GM19452 (cell line): ENCODE measurements at regions not wholly inside any gene's neighbourhood (a gene's known extent, or its start where the extent isn't known, plus 50 kb on each side); places are given as distances from the start of the nearest gene placed in this dataset.

Experiments used
- ATAC-seq: cut with Tn5 transposase; IDR thresholded peaks from one replicate; pipeline ENCODE4 v1.9.1; 2021; ENCODE audit not compliant: unreplicated experiment

- ATAC-seq = no peak
Measured at GRCh38 chr12:89946518-89947135, 238.0 kb upstream of the ATP2B1 start.

- no peak for ATAC-seq
Measured at GRCh38 chr12:89945123-89945522, 236.5 kb upstream of the ATP2B1 start.

DNA sequence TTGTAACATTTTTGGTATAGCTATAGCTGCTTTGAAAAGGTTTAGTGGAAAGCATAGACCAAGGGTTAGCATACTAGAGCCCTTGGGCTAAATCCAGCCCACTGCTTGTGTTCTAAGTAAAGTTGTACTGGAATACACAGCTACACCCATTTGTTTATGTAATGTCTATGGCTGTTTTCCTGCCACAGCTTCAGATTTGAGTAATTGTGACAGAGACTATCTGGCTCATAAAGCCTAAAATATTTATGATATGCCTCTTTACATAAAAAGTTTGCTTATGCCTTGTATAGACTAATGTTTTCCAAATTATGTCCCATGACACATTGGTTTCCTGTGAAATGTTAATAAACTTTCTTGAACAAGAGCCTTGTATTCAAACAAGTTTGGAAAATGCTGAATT lies 234.8 kb upstream of the ATP2B1 start:
- no peak for ATAC-seq

DNA sequence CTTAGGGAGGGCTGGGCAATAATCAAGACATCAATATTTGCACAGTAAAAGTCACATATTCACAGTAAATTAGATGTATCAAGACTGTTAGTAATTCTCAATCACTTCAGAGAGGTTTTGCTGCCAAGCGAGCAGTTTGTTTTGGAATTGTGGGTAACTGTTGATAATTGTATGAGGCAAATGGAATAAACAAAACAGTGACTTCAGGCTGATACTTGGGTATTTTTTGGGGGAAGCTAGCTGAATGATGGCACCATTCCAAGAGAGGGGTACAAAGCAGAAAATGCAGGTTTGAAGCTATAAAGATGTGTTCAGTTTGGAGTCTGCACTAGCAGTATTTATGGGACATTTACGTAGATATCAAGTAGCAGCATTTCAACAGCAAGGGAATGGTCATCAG lies 232.8 kb upstream of the ATP2B1 start:
- no peak for ATAC-seq

GRCh38 chr12:89939522-89940215 lies 231.0 kb upstream of the ATP2B1 start:
- ATAC-seq = no peak

GRCh38 chr12:89936631-89937030 lies 228.0 kb upstream of the ATP2B1 start:
- ATAC-seq = no peak

GRCh38 chr12:89935850-89936249 lies 227.2 kb upstream of the ATP2B1 start:
- peak; percentile 67 for ATAC-seq

GRCh38 chr12:89933911-89934310 lies 225.3 kb upstream of the ATP2B1 start:
- no peak for ATAC-seq

DNA sequence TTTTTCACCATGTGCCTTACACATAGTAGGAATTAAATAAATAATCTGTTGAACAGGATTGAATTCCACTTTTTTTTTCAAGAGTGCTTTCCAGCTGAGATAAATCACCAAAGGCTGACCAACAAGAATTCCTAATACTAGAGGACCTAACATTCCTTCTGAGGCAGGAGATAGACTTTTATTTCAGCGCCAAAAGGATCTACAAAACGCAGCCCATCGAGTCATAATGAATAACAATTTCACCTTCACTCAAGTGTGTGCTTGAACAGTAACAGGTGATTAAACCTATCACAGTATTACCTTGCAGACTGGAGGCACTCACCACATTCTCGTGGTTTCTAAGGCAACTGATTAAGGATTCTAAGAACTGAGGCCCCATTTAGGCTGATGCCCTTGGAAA lies 224.3 kb upstream of the ATP2B1 start:
- no peak for ATAC-seq

GRCh38 chr12:89928467-89928866 lies 219.8 kb upstream of the ATP2B1 start:
- ATAC-seq = no peak

DNA sequence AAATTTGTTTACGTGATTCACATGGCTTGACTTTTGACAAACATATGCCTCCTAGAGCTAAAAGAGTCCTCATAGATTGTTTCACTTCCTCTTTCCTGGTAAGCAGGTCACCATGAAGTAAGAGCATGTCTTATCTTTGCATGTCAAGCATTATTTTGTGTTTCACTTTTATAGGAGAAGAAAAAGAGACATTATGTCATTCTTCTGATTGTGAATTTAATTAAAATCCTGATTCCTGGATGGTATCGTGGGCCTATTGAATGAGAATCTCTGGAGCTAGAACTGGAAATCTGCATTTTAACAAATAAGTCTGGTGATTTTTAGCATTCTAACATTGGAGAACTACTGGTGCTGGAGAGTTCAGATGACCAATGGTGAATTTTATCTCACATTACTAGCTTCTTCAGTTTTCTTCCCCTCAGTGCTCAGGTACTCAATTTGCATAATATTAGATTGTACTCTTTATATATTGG lies 218.6 kb upstream of the ATP2B1 start:
- peak; percentile 98 for ATAC-seq

DNA sequence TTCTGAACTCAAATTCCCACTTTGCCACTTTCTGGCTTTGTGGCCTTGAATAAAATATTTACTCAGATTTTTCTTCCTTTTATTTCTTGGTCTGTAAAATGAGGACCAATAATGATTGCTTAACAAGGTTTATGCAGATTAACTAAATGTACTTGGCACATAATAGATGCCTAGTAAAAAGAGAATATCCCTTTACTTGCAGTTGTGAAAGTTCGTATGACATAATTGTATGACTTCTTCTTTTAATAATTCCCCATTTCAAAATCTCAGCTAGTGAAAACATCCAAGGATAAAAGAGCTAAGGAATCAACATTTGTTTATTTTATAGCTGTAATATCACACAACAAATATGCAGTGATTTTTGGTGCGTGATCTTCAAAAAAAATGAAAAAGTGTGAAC lies 215.6 kb upstream of the ATP2B1 start:
- ATAC-seq = no peak

GRCh38 chr12:89923091-89923490 lies 214.5 kb upstream of the ATP2B1 start:
- ATAC-seq = no peak

GRCh38 chr12:89920866-89921265 lies 212.2 kb upstream of the ATP2B1 start:
- ATAC-seq = no peak

- ATAC-seq = no peak
Measured at GRCh38 chr12:89919241-89919906, 210.7 kb upstream of the ATP2B1 start.

GRCh38 chr12:89918172-89918846 lies 209.7 kb upstream of the ATP2B1 start:
- no peak for ATAC-seq

GRCh38 chr12:89909753-89910152 lies 201.1 kb upstream of the ATP2B1 start:
- ATAC-seq = no peak

GRCh38 chr12:89907659-89908058 lies 199.0 kb upstream of the ATP2B1 start:
- no peak for ATAC-seq

- ATAC-seq = no peak
Measured at GRCh38 chr12:89906824-89907223, 198.2 kb upstream of the ATP2B1 start.

- ATAC-seq = no peak
Measured at GRCh38 chr12:89906178-89906577, 197.5 kb upstream of the ATP2B1 start.

- no peak for ATAC-seq
Measured at GRCh38 chr12:89901906-89902642, 193.4 kb upstream of the ATP2B1 start.
